ENCODE measurements at regions not wholly inside any gene's neighbourhood (a gene's known extent, or its start where the extent isn't known, plus 50 kb on each side); places are given as distances from the start of the nearest gene placed in this dataset.

GRCh38 chr13:79913141-79913827 lies 427.6 kb downstream of the SPRY2 start:
- intact Hi-C loops (cut with micrococcal nuclease; ENCODE audit: unreplicated experiment), result no loop called here
- no peak for DNase-seq (ENCODE audit: low spot score)
- no peak overlapping the region for H3K4me3 ChIP-seq (ENCODE audit: low read depth, low read length, poor library complexity, severe bottlenecking)
- H3K9me3 ChIP-seq (ENCODE audit: low read depth, low read length, poor library complexity, severe bottlenecking), result no peaks in the 10 kb centered on the region
- H3K4me1 ChIP-seq (ENCODE audit: insufficient read depth, low read length, poor library complexity, severe bottlenecking), result peaks cover 4% of the 10 kb centered on the region
- CTCF ChIA-PET, result no interaction called here
- POLR2A ChIA-PET (ENCODE audit: low non-redundant PET), result no interaction called here
- no peak for TF ChIP-seq CTCF (conservative IDR thresholded peaks at IDR 0.05; ENCODE audit: low read depth, low read length)
- no peak for TF ChIP-seq EZH2 (IDR thresholded peaks at IDR 0.05; ENCODE audit: borderline replicate concordance, low read depth, low read length, poor library complexity, severe bottlenecking)
- no peaks in the 10 kb centered on the region for H3K36me3 ChIP-seq (ENCODE audit: insufficient read depth, low read length, poor library complexity, severe bottlenecking)
- no peak overlapping the region for H3K27ac ChIP-seq (ENCODE audit: low read depth, low read length, poor library complexity, severe bottlenecking)
- no peaks in the 10 kb centered on the region for H3K27me3 ChIP-seq (replicated peaks; ENCODE audit: insufficient read depth, low read depth, low read length, poor library complexity)
- BruUV-seq (replicated peaks), result no TSS peak

GRCh38 chr13:79912403-79912802 lies 428.5 kb downstream of the SPRY2 start:
- Histone ChIP-seq H3K4me3 (ENCODE audit: low read depth, low read length, poor library complexity, severe bottlenecking) (no peak overlapping the region), H3K4me1 (ENCODE audit: insufficient read depth, low read length, poor library complexity, severe bottlenecking) (peaks cover 4% of the 10 kb centered on the region), H3K27ac (ENCODE audit: low read depth, low read length, poor library complexity, severe bottlenecking) (no peak overlapping the region), H3K27me3 (replicated peaks; ENCODE audit: insufficient read depth, low read depth, low read length, poor library complexity) (no peaks in the 10 kb centered on the region), H3K36me3 (ENCODE audit: insufficient read depth, low read length, poor library complexity, severe bottlenecking) (no peaks in the 10 kb centered on the region), H3K9me3 (ENCODE audit: low read depth, low read length, poor library complexity, severe bottlenecking) (no peaks in the 10 kb centered on the region)
- intact Hi-C loops (cut with micrococcal nuclease; ENCODE audit: unreplicated experiment), result no loop called here
- ChIA-PET POLR2A (ENCODE audit: low non-redundant PET) (no interaction called here), CTCF (no interaction called here)
- DNase-seq (ENCODE audit: low spot score), result no peak
- TF ChIP-seq EZH2 (IDR thresholded peaks at IDR 0.05; ENCODE audit: borderline replicate concordance, low read depth, low read length, poor library complexity, severe bottlenecking) (no peak), CTCF (conservative IDR thresholded peaks at IDR 0.05; ENCODE audit: low read depth, low read length) (no peak)
- no TSS peak for BruUV-seq (replicated peaks)

GRCh38 chr13:79910875-79911540 lies 429.9 kb downstream of the SPRY2 start:
- peaks cover 4% of the 10 kb centered on the region for H3K4me1 ChIP-seq (ENCODE audit: insufficient read depth, low read length, poor library complexity, severe bottlenecking)
- no peaks in the 10 kb centered on the region for H3K27me3 ChIP-seq (replicated peaks; ENCODE audit: insufficient read depth, low read depth, low read length, poor library complexity)
- no peak overlapping the region for H3K4me3 ChIP-seq (ENCODE audit: low read depth, low read length, poor library complexity, severe bottlenecking)
- intact Hi-C loops (cut with micrococcal nuclease; ENCODE audit: unreplicated experiment), result no loop called here
- H3K27ac ChIP-seq (ENCODE audit: low read depth, low read length, poor library complexity, severe bottlenecking), result no peak overlapping the region
- TF ChIP-seq EZH2 (IDR thresholded peaks at IDR 0.05; ENCODE audit: borderline replicate concordance, low read depth, low read length, poor library complexity, severe bottlenecking), result no peak
- no peak for TF ChIP-seq CTCF (conservative IDR thresholded peaks at IDR 0.05; ENCODE audit: low read depth, low read length)
- no peak for DNase-seq (ENCODE audit: low spot score)
- CTCF ChIA-PET, result no interaction called here
- no TSS peak for BruUV-seq (replicated peaks)
- H3K36me3 ChIP-seq (ENCODE audit: insufficient read depth, low read length, poor library complexity, severe bottlenecking), result no peaks in the 10 kb centered on the region
- no peaks in the 10 kb centered on the region for H3K9me3 ChIP-seq (ENCODE audit: low read depth, low read length, poor library complexity, severe bottlenecking)
- POLR2A ChIA-PET (ENCODE audit: low non-redundant PET), result no interaction called here
